NCI-H146 treated with DMSO at 0.1 percent for 48 hours (cell line): ENCODE measurements at regions not wholly inside any gene's neighbourhood (a gene's known extent, or its start where the extent isn't known, plus 50 kb on each side); places are given as distances from the start of the nearest gene placed in this dataset.
"Not testable (repeated sequence)": the region's sequence is repeated elsewhere in the genome, so short reads cannot be mapped to it uniquely, and the experiment has no call there.

Experiments
- DNase-seq: peaks from one replicate; lab custom pipeline; 2025; ENCODE audit not compliant: unreplicated experiment; lab: John Stamatoyannopoulos, UW

DNA sequence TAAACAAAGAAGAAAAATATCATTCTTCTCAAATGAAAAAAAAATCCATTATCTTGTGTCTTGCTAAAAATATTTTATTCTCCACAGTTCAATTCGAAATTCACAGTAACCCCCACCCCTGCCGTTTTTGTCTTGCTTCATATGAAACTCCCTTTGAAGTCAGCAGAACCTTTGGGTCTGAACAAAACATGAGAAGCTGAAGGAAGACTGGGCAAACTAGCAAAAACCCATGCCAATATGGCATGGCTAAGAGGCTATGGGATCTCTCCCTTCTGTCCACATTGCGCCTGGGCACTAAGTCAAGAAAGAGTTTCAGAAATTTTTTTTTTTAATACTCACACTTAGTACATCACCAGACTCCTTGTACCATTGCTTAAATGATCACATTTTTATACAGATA, 136.0 kb upstream of the SMIM31 start:
- DNase-seq = no peak

DNA sequence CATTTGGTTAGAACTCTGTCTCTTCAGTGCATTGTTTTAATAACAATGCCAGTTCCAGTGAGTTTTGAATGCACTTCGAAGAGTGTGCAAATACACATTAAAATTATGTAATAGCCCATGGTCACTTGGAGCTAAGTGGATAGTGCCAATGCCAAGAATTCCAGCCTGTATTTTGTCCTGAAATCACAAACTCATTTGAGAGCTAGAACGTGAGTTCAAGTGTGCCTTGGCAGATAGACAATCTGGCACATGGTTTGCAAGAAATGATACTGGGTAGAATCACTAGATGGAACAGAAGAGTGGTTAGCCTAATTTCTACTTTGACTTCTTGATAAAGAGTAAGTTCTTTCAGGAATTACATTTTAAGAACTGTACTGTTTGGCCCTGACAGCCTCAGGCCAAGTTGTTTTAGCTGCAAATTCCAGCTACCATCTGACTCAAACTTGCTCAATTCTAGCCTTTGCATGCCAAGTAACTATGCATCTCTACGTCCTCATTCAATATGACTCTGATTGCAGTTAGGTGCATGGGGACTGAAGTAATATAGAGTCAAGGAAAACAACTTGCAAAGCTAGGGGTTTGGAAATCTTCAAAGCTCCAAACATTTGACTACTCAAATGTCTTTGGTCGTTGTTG, 131.9 kb upstream of the SMIM31 start:
- no peak for DNase-seq

- DNase-seq = no peak
These were observed 130.8 kb upstream of the SMIM31 start for GRCh38 chr4:164623099-164623498.

GRCh38 chr4:164639001-164639400, 114.9 kb upstream of the SMIM31 start:
- no peak for DNase-seq

- no peak for DNase-seq
These were observed 105.6 kb upstream of the SMIM31 start for GRCh38 chr4:164648151-164648848.

DNA sequence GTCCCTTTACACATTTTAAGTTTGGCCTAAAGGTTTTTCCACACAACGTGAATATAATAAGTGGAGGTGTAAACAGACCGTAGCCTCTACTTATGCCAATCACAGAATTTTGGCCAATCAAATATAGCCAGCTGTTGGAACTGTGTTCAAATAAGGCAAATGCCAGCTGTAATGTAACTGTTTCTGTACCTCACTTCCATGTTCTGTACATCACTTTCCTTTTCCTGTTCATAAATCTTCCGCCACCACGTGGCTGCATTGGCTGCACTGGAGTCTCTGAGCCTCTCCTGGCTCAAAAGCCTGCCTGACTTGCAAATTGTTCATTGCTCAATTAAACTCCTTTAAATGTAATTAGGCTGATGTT, 105.1 kb upstream of the SMIM31 start:
- DNase-seq = no peak

DNA sequence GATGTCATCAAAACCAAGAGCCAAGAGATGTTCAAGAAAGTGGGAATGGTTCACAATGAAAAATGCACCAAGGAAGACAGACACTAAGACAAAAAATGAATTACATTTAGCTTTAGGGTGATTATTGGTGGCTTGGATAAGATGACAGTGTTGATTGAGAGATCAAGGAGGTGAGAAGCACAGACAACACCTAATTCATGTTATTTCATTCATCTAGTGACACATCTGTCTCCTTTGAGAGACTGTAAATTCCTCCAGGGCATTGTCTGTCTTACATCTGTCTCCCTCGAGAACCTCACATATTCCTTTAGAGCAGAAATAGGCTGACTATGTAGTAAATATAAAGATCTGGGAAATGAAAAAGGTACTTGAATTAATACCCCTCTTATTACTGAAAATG, 94.2 kb upstream of the SMIM31 start:
- no peak for DNase-seq

GRCh38 chr4:164676152-164676551, 77.8 kb upstream of the SMIM31 start:
- DNase-seq = not testable (repeated sequence)

- DNase-seq = no peak
These were observed 70.9 kb upstream of the SMIM31 start for GRCh38 chr4:164683040-164683439.

- no peak for DNase-seq
These were observed 58.3 kb upstream of the SMIM31 start for GRCh38 chr4:164695650-164696049.

GRCh38 chr4:164700471-164700870, 53.5 kb upstream of the SMIM31 start:
- no peak for DNase-seq

DNA sequence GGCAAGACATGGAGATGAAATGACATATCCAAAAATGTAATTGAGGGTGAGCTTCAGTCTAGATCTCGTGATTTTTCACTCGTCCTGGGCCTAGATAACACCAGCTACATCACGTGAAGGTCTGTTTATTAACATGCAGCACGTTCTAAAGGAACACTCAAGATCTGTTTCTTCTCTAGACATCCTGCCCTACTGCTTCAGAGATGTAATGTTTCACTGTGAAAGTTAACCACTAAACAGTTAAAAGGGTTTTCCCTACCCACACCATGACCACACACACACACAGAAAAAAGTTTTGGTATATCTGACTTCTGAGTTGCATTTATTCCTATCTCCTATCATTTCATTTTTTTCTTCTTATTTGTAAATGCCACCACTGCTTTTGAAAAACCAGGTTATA, 52.3 kb upstream of the SMIM31 start:
- DNase-seq = no peak
